Mucosa of rectum (tissue), 2 donors: ENCODE measurements at regions not wholly inside any gene's neighbourhood (a gene's known extent, or its start where the extent isn't known, plus 50 kb on each side); places are given as distances from the start of the nearest gene placed in this dataset.

Experiments
- H3K27ac ChIP-seq, 2 donors: one replicate each; pipeline ENCODE4 v1.7.0; 2013; ENCODE audit warnings: inconsistent platforms in 2 of 2, low read depth in 2 of 2, low read length in 2 of 2
- H3K27me3 ChIP-seq, 2 donors: one replicate each; pipeline ENCODE4 v1.7.0; 2013; ENCODE audit warnings: low read length in 2 of 2; ENCODE audit not compliant: control insufficient read depth in 2 of 2, insufficient read depth in 2 of 2
- H3K36me3 ChIP-seq, 2 donors: one replicate each; pipeline ENCODE4 v1.7.0; 2013; ENCODE audit warnings: low read length in 2 of 2; ENCODE audit not compliant: control insufficient read depth in 2 of 2, insufficient read depth in 2 of 2
- H3K4me1 ChIP-seq, 2 donors: one replicate each; pipeline ENCODE4 v1.7.0; 2013; ENCODE audit warnings: low read length in 2 of 2, mild to moderate bottlenecking in 1 of 2; ENCODE audit not compliant: control insufficient read depth in 2 of 2, insufficient read depth in 2 of 2
- H3K4me3 ChIP-seq, 2 donors: one replicate each; pipeline ENCODE4 v1.7.0; 2013; ENCODE audit warnings: low read length in 2 of 2
- H3K9ac ChIP-seq, 2 donors: one replicate each; pipeline ENCODE4 v1.7.0; 2013; ENCODE audit warnings: low read length in 2 of 2, low read depth in 1 of 2, mild to moderate bottlenecking in 1 of 2
- H3K9me3 ChIP-seq, 2 donors: one replicate each; pipeline ENCODE4 v1.7.0; 2013; ENCODE audit warnings: low read length in 2 of 2; ENCODE audit not compliant: control insufficient read depth in 2 of 2
- donor health status: healthy.
- donor health status: Normal muscosa, but diverticular disease.

GRCh38 chr5:39605588-39606575 lies 181.1 kb upstream of the DAB2 start:
- Histone ChIP-seq H3K9ac (no peak overlapping the region), H3K4me1 (no peaks in the 10 kb centered on the region), H3K36me3 (no peaks in the 10 kb centered on the region), H3K9me3 (no peaks in the 10 kb centered on the region), H3K27me3 (no peaks in the 10 kb centered on the region), H3K27ac (no peak overlapping the region), H3K4me3 (no peak overlapping the region)

DNA sequence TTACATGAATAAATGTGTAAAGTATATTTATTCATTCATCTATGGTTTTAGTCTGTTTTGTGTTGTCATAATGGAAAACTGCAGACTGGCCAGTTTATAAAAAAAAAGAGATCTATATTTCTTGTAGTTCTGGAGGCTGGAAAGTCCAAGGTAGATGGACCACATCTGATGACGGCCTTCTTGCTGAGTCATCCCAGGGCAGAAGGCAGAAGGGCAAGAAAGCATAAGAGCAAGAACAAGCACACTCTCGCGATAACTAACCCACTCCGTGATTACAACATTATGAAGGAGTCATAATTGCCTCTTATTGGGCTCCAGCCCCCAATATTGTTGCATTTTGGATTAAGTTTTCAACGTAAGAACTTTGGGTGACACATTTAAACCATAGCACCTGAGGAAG lies 180.4 kb upstream of the DAB2 start:
- Histone ChIP-seq H3K4me3 (no peak overlapping the region), H3K36me3 (no peaks in the 10 kb centered on the region), H3K4me1 (peaks cover 0 to 3% of the 10 kb centered on the region in 2 donors), H3K9ac (no peak overlapping the region), H3K27me3 (no peaks in the 10 kb centered on the region), H3K9me3 (no peaks in the 10 kb centered on the region), H3K27ac (no peak overlapping the region)

GRCh38 chr5:39604491-39604890 lies 179.7 kb upstream of the DAB2 start:
- H3K27me3 ChIP-seq: no peaks in the 10 kb centered on the region
- H3K4me1 ChIP-seq: peaks cover 0 to 3% of the 10 kb centered on the region in 2 donors
- H3K27ac ChIP-seq: no peak overlapping the region
- H3K36me3 ChIP-seq: no peaks in the 10 kb centered on the region
- H3K4me3 ChIP-seq: no peak overlapping the region
- H3K9ac ChIP-seq: no peak overlapping the region
- no peaks in the 10 kb centered on the region for H3K9me3 ChIP-seq

DNA sequence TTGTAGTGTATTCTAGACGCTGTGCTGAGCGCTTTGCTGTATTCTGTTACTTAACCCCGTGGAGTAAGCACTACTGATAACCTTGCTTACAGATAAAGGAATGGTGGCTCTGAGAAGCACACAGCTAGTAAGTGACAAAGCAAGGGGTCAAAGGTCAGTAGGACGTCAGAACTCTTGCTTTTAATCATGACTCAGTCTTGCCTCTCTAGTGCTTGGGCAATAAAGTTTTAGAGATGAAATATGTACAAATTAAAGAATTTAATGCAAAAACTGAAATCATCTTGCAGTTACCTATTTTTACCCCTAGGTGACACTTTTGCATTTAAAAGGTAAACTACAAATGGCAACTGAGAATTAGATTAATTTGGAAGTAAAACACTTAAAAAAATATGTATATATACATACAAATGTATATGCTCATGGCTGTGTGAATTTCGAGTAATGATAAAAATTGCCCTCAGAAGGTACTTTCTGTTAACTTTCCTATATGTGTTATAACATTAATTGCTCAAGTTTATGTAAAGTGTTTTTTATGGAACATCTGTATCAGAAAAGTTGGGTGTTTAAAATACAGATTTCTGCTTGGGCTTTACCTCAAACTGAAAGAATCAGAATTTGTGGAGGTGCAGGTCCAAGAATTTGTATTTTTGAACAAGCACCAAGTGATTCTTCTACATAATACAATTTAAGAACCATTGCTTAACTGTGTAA lies 175.1 kb upstream of the DAB2 start:
- peaks cover 0 to 3% of the 10 kb centered on the region in 2 donors for H3K4me1 ChIP-seq
- no peaks in the 10 kb centered on the region for H3K36me3 ChIP-seq
- no peak overlapping the region for H3K9ac ChIP-seq
- H3K9me3 ChIP-seq: no peaks in the 10 kb centered on the region
- H3K4me3 ChIP-seq: no peak overlapping the region
- H3K27me3 ChIP-seq: no peaks in the 10 kb centered on the region
- no peak overlapping the region for H3K27ac ChIP-seq

DNA sequence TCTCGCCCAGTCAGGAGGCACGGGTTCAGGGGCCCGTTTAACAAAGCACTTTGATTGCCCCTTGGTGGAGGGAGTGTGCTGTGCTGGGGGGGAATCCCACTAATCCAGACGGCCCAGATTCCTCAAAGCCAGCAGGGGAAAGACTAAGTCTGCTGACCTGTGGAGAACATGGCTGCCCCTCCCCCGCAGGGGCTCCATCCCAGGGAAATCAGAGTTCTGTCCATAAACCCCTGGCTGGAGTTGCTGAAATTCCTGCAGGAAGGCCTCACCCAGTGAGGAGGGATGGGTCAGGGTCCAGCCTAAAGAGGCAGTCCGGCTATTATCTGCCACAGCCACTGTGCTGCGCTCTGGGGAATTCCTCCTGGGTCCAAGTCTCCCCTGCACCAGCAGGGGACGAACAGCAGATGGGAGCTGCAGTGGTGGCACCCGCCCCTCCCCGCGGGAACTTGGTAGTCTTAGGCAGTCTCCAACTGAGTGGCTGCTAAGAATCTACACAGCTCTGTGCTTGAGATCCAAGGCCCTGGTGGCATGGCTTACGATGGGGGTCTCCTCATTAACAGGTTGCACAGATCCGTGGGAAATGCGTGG lies 174.0 kb upstream of the DAB2 start:
- Histone ChIP-seq H3K27ac (no peak overlapping the region), H3K36me3 (no peaks in the 10 kb centered on the region), H3K4me1 (peaks cover 0 to 3% of the 10 kb centered on the region in 2 donors), H3K4me3 (no peak overlapping the region), H3K9me3 (no peaks in the 10 kb centered on the region), H3K27me3 (no peaks in the 10 kb centered on the region), H3K9ac (no peak overlapping the region)

GRCh38 chr5:39588179-39588578 lies 163.4 kb upstream of the DAB2 start:
- no peaks in the 10 kb centered on the region for H3K36me3 ChIP-seq
- no peak overlapping the region for H3K27ac ChIP-seq
- no peaks in the 10 kb centered on the region for H3K4me1 ChIP-seq
- no peak overlapping the region for H3K4me3 ChIP-seq
- H3K9ac ChIP-seq: no peak overlapping the region
- no peaks in the 10 kb centered on the region for H3K27me3 ChIP-seq
- no peaks in the 10 kb centered on the region for H3K9me3 ChIP-seq

DNA sequence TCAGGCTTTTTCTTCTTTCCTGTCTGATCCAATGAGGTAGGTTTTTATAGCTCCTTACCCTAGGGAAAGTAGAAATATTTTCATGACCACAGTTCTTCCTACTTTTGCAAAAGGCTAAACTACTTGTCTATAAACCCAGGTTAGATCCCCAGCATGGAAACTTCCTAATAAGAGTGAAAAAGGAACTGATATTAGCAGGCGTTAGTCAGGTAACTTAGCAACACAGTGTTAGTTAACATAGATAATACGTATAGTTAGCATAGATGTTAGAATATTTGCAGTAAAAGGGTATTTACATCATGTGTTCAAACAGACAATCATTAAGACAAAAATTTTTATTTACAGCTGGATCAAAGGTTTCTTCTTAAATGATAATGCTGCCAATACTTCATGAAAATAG lies 162.9 kb upstream of the DAB2 start:
- H3K27ac ChIP-seq: no peak overlapping the region
- no peaks in the 10 kb centered on the region for H3K4me1 ChIP-seq
- H3K4me3 ChIP-seq: no peak overlapping the region
- no peak overlapping the region for H3K9ac ChIP-seq
- no peaks in the 10 kb centered on the region for H3K27me3 ChIP-seq
- no peaks in the 10 kb centered on the region for H3K36me3 ChIP-seq
- no peaks in the 10 kb centered on the region for H3K9me3 ChIP-seq

GRCh38 chr5:39586185-39586584 lies 161.4 kb upstream of the DAB2 start:
- no peaks in the 10 kb centered on the region for H3K9me3 ChIP-seq
- no peak overlapping the region for H3K4me3 ChIP-seq
- H3K36me3 ChIP-seq: no peaks in the 10 kb centered on the region
- H3K27me3 ChIP-seq: no peaks in the 10 kb centered on the region
- no peak overlapping the region for H3K27ac ChIP-seq
- no peak overlapping the region for H3K9ac ChIP-seq
- H3K4me1 ChIP-seq: peaks cover under 1 to 4% of the 10 kb centered on the region in 2 donors

DNA sequence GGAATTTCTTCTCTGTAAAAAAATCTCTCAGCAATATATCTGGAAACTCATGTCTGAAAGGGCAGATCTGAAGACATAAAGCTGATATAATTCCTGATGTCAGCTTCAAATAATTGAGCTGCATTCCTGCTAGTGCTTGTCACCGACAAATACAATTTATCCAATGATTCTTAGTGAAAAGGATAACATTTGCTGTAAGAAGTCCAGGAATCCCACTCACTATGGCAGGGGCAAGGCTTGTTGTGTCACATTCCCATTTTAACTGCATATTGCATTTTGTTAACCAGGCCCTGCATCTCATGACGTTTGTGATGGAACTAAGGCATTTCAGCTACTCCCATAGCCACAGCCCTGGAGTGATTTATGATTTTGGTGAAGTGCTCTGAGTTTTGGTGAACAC lies 160.1 kb upstream of the DAB2 start:
- Histone ChIP-seq H3K27me3 (no peaks in the 10 kb centered on the region), H3K4me3 (no peak overlapping the region), H3K36me3 (no peaks in the 10 kb centered on the region), H3K9ac (no peak overlapping the region), H3K27ac (no peak overlapping the region), H3K4me1 (peaks cover 6 to 13% of the 10 kb centered on the region in 2 donors), H3K9me3 (no peaks in the 10 kb centered on the region)
